HCT116 (cell line): ENCODE measurements at regions not wholly inside any gene's neighbourhood (a gene's known extent, or its start where the extent isn't known, plus 50 kb on each side); places are given as distances from the start of the nearest gene placed in this dataset.

Experiments used
- ATAC-seq: fragments of 200-7000 bp; cut with Tn5 transposase; 2 replicates; pipeline ENCODE4 v1.9.1; 2020; ENCODE audit warnings: mild to moderate bottlenecking, moderate library complexity
- BruUV-seq: library from RNA; stranded (reverse); fragments of 400-500 nt; replicated peaks from 2 replicates; lab custom pipeline; 2021; lab: Mats Ljungman, UMichigan
- CTCF ChIA-PET: fragments of 300-600 bp; sonication (Branson Sonifier 250); formaldehyde crosslinking; loops from one replicate; lab custom pipeline; 2021; ENCODE audit warnings: antibody characterized with exemption; lab: Charles Lee
- POLR2A ChIA-PET: fragments of 300-600, 350-600 bp; sonication (Branson Sonifier 250); formaldehyde crosslinking; loops from one replicate; lab custom pipeline; 2021; ENCODE audit warnings: antibody characterized with exemption; lab: Charles Lee
- RAD21 ChIA-PET, 2 experiments: fragments of 300-600 bp; sonication (Branson Sonifier 250); formaldehyde crosslinking; loops; one replicate each; lab custom pipeline; 2023; ENCODE audit warnings: low total read pairs in 2 of 2; ENCODE audit not compliant: uncharacterized antibody in 2 of 2, unreplicated experiment in 2 of 2, low non-redundant PET in 1 of 2; lab: Charles Lee
- DNase-seq: peaks from one replicate; pipeline ENCODE4 v3.0.0-alpha.2; 2010; ENCODE audit warnings: low read depth, low spot score
- H2AFZ ChIP-seq: fragments of 200-600 bp; shearing (Covaris generic), sonication (generic); 2 replicates; pipeline ENCODE4 v1.6.1; 2017; ENCODE audit warnings: low read depth, mixed run types, mixed read lengths, antibody characterized with exemption, low read length; ENCODE audit not compliant: poor library complexity, severe bottlenecking
- H3K27ac ChIP-seq: 2 replicates; pipeline ENCODE4 v1.5.1; 2012; ENCODE audit warnings: low read depth, low read length
- H3K27me3 ChIP-seq: fragments of 200-600 bp; sonication (generic); 2 replicates; pipeline ENCODE4 v1.6.1; 2016; ENCODE audit warnings: mixed run types, low read length, mixed read lengths; ENCODE audit not compliant: insufficient read depth
- H3K36me3 ChIP-seq, 2 experiments: fragments of 200-500 bp in 1 of 2; fragments of 200-600 bp in 1 of 2; sonication (Bioruptor generic) in 1 of 2; sonication (generic) in 1 of 2; 2 replicates each; pipeline versions ENCODE4 v1.5.1 to v1.6.1; 2014 to 2016; ENCODE audit warnings: low read length in 2 of 2, inconsistent platforms in 1 of 2, mixed read lengths in 1 of 2, mixed run types in 1 of 2; ENCODE audit not compliant: insufficient read depth in 2 of 2, control insufficient read depth in 1 of 2
- H3K4me1 ChIP-seq, 2 experiments: fragments of 200-600 bp in 1 of 2; sonication (generic) in 1 of 2; 2 replicates each; pipeline versions ENCODE4 v1.5.1 to v1.6.1; 2012 to 2017; ENCODE audit warnings: low read length in 2 of 2, inconsistent platforms in 1 of 2, mild to moderate bottlenecking in 1 of 2, mixed read lengths in 1 of 2, mixed run types in 1 of 2, moderate library complexity in 1 of 2; ENCODE audit not compliant: insufficient read depth in 2 of 2, control insufficient read depth in 1 of 2
- H3K4me2 ChIP-seq: fragments of 200-600 bp; sonication (generic); 2 replicates; pipeline ENCODE4 v1.6.1; 2017; ENCODE audit warnings: mixed run types, low read length, mixed read lengths
- H3K4me3 ChIP-seq, 2 experiments: fragments of 200-600 bp in 1 of 2; sonication (generic) in 1 of 2; replicated peaks in 1 of 2; 2 replicates each; pipeline ENCODE4 v1.5.1; 2011 to 2016; ENCODE audit warnings: low read length in 2 of 2, control low read depth in 1 of 2, low read depth in 1 of 2, mild to moderate bottlenecking in 1 of 2, mixed read lengths in 1 of 2, mixed run types in 1 of 2
- H3K79me2 ChIP-seq: fragments of 200-600 bp; sonication (generic); 2 replicates; pipeline ENCODE4 v1.6.1; 2017; ENCODE audit warnings: mild to moderate bottlenecking, mixed run types, low read length, moderate library complexity, mixed read lengths; ENCODE audit not compliant: insufficient read depth
- H3K9ac ChIP-seq: fragments of 200-600 bp; sonication (generic); 2 replicates; pipeline ENCODE4 v1.6.1; 2016; ENCODE audit warnings: low read length, mixed read lengths
- H3K9me2 ChIP-seq: fragments of 200-600 bp; sonication (generic), shearing (Covaris generic); 2 replicates; pipeline ENCODE4 v1.6.1; 2017; ENCODE audit warnings: mixed run types, mild to moderate bottlenecking, moderate library complexity; ENCODE audit not compliant: insufficient read depth
- H3K9me3 ChIP-seq, 2 experiments: fragments of 200-500 bp in 1 of 2; fragments of 200-600 bp in 1 of 2; sonication (Bioruptor generic) in 1 of 2; sonication (generic) in 1 of 2; 2 replicates each; pipeline ENCODE4 v1.6.1; 2014 to 2017; ENCODE audit warnings: low read length in 2 of 2, mixed read lengths in 2 of 2, inconsistent platforms in 1 of 2, low read depth in 1 of 2, mild to moderate bottlenecking in 1 of 2, mixed run types in 1 of 2, moderate library complexity in 1 of 2; ENCODE audit not compliant: control insufficient read depth in 1 of 2, insufficient read depth in 1 of 2
- H4K20me1 ChIP-seq: fragments of 200-600 bp; sonication (generic), shearing (Covaris generic); 2 replicates; pipeline ENCODE4 v1.6.1; 2017; ENCODE audit warnings: mixed run types, mild to moderate bottlenecking, moderate library complexity; ENCODE audit not compliant: insufficient read depth
- EGR1 ChIP-seq: IDR thresholded peaks from 2 replicates; pipeline ENCODE4 v1.6.1; 2012; ENCODE audit warnings: low read depth
- EZH2phosphoT487 ChIP-seq: fragments of 200-600 bp; IDR thresholded peaks from 2 replicates; pipeline ENCODE4 v1.6.1; 2018; ENCODE audit warnings: antibody characterized with exemption, borderline replicate concordance
- POLR2AphosphoS5 ChIP-seq: IDR thresholded peaks from 2 replicates; pipeline ENCODE4 v1.6.1; 2011; ENCODE audit warnings: mild to moderate bottlenecking, low read depth, low read length, moderate library complexity
- ZNF274 ChIP-seq: fragments of 200-500 bp; sonication (Bioruptor generic); IDR thresholded peaks from 2 replicates; pipeline ENCODE4 v1.6.1; 2014; ENCODE audit warnings: mild to moderate bottlenecking, low read depth, low read length, inconsistent platforms
- intact Hi-C: fragments of 100-400 bp; cut with micrococcal nuclease; formaldehyde crosslinking; loops from 2 replicates; pipeline ENCODE4 v1.10.0; 2022
- TF ChIP-seq, protein P1 (sequence below): IDR thresholded peaks from 2 replicates; pipeline ENCODE4 v1.6.1; 2012; ENCODE audit warnings: low read depth
- TF ChIP-seq, protein P2 (sequence below): IDR thresholded peaks from 2 replicates; pipeline ENCODE4 v1.6.1; 2011; ENCODE audit warnings: mild to moderate bottlenecking, low read length, moderate library complexity; ENCODE audit not compliant: insufficient replicate concordance; ENCODE audit errors: extremely low read depth

GRCh38 chr2:19580830-19581229 is 222.4 kb upstream of the OSR1 start:
- no peaks in the 10 kb centered on the region for H3K4me1 ChIP-seq
- no TSS peak for BruUV-seq

More at GRCh38 chr2:19580830-19581229, 222.4 kb upstream of the OSR1 start:
- no peaks in the 10 kb centered on the region for H3K36me3 ChIP-seq
- DNase-seq: no peak
- no peaks in the 10 kb centered on the region for H3K9me3 ChIP-seq
- no peak for ATAC-seq
- no peak overlapping the region for H3K27ac ChIP-seq
- H3K79me2 ChIP-seq: no peaks in the 10 kb centered on the region
- TF ChIP-seq EGR1 (no peak), ZNF274 (no peak), POLR2AphosphoS5 (no peak), EZH2phosphoT487 (no peak)
- TF ChIP-seq, protein P1, sequence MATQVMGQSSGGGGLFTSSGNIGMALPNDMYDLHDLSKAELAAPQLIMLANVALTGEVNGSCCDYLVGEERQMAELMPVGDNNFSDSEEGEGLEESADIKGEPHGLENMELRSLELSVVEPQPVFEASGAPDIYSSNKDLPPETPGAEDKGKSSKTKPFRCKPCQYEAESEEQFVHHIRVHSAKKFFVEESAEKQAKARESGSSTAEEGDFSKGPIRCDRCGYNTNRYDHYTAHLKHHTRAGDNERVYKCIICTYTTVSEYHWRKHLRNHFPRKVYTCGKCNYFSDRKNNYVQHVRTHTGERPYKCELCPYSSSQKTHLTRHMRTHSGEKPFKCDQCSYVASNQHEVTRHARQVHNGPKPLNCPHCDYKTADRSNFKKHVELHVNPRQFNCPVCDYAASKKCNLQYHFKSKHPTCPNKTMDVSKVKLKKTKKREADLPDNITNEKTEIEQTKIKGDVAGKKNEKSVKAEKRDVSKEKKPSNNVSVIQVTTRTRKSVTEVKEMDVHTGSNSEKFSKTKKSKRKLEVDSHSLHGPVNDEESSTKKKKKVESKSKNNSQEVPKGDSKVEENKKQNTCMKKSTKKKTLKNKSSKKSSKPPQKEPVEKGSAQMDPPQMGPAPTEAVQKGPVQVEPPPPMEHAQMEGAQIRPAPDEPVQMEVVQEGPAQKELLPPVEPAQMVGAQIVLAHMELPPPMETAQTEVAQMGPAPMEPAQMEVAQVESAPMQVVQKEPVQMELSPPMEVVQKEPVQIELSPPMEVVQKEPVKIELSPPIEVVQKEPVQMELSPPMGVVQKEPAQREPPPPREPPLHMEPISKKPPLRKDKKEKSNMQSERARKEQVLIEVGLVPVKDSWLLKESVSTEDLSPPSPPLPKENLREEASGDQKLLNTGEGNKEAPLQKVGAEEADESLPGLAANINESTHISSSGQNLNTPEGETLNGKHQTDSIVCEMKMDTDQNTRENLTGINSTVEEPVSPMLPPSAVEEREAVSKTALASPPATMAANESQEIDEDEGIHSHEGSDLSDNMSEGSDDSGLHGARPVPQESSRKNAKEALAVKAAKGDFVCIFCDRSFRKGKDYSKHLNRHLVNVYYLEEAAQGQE: no peak
- TF ChIP-seq, protein P2, sequence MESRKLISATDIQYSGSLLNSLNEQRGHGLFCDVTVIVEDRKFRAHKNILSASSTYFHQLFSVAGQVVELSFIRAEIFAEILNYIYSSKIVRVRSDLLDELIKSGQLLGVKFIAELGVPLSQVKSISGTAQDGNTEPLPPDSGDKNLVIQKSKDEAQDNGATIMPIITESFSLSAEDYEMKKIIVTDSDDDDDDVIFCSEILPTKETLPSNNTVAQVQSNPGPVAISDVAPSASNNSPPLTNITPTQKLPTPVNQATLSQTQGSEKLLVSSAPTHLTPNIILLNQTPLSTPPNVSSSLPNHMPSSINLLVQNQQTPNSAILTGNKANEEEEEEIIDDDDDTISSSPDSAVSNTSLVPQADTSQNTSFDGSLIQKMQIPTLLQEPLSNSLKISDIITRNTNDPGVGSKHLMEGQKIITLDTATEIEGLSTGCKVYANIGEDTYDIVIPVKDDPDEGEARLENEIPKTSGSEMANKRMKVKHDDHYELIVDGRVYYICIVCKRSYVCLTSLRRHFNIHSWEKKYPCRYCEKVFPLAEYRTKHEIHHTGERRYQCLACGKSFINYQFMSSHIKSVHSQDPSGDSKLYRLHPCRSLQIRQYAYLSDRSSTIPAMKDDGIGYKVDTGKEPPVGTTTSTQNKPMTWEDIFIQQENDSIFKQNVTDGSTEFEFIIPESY: no peak
- intact Hi-C loops: no loop called here
- ChIA-PET POLR2A (no interaction called here), RAD21 (no interaction called here), CTCF (no interaction called here)
- H3K27me3 ChIP-seq: 0 out of 2 replicates have a peak, but pooled peaks cover 4% of the 10 kb centered on the region
- no peaks in the 10 kb centered on the region for H3K9me2 ChIP-seq
- H3K4me2 ChIP-seq: no peak overlapping the region
- no peaks in the 10 kb centered on the region for H4K20me1 ChIP-seq
- H3K4me3 ChIP-seq: no peak overlapping the region
- H2AFZ ChIP-seq: no peak overlapping the region
- H3K9ac ChIP-seq: no peak overlapping the region
